ENCODE measurements at regions not wholly inside any gene's neighbourhood (a gene's known extent, or its start where the extent isn't known, plus 50 kb on each side); places are given as distances from the start of the nearest gene placed in this dataset.

- no peak for DNase-seq
These were observed 114.0 kb downstream of the NSG2 start for GRCh38 chr5:174159327-174160114.

- DNase-seq: no peak
These were observed 119.9 kb downstream of the NSG2 start for GRCh38 chr5:174165406-174165805.

- no peak for DNase-seq
These were observed 120.9 kb downstream of the NSG2 start for GRCh38 chr5:174166231-174167079.

- no peak for DNase-seq
These were observed 121.8 kb downstream of the NSG2 start for GRCh38 chr5:174167080-174167910.

- DNase-seq: no peak
These were observed 126.6 kb downstream of the NSG2 start for GRCh38 chr5:174172152-174172551.

GRCh38 chr5:174172566-174172965 is 127.1 kb downstream of the NSG2 start:
- DNase-seq: no peak

- DNase-seq: no peak
These were observed 128.3 kb downstream of the NSG2 start for GRCh38 chr5:174173766-174174165.

- no peak for DNase-seq
These were observed 130.3 kb downstream of the NSG2 start for GRCh38 chr5:174175716-174176268.

GRCh38 chr5:174176511-174176910 is 131.0 kb downstream of the NSG2 start:
- DNase-seq: no peak

GRCh38 chr5:174177531-174177930 is 132.0 kb downstream of the NSG2 start:
- no peak for DNase-seq

- DNase-seq: no peak
These were observed 132.6 kb downstream of the NSG2 start for GRCh38 chr5:174177976-174178605.

GRCh38 chr5:174180639-174181038 is 135.1 kb downstream of the NSG2 start:
- no peak for DNase-seq

GRCh38 chr5:174182111-174182510 is 136.6 kb downstream of the NSG2 start:
- no peak for DNase-seq

- no peak for DNase-seq
These were observed 138.2 kb downstream of the NSG2 start for GRCh38 chr5:174183701-174184100.

- no peak for DNase-seq
These were observed 140.0 kb downstream of the NSG2 start for GRCh38 chr5:174185506-174185905.

GRCh38 chr5:174186096-174186695 is 140.7 kb downstream of the NSG2 start:
- DNase-seq: no peak

GRCh38 chr5:174187001-174187400 is 141.5 kb downstream of the NSG2 start:
- DNase-seq: no peak

- DNase-seq: no peak
These were observed 142.0 kb downstream of the NSG2 start for GRCh38 chr5:174187481-174187880.

- DNase-seq: no peak
These were observed 142.8 kb downstream of the NSG2 start for GRCh38 chr5:174188295-174188694.

- DNase-seq: no peak
These were observed 144.4 kb downstream of the NSG2 start for GRCh38 chr5:174189654-174190541.

GRCh38 chr5:174191076-174191475 is 145.6 kb downstream of the NSG2 start:
- DNase-seq: no peak
